Ovary (tissue), 7 donors: ENCODE measurements at regions not wholly inside any gene's neighbourhood (a gene's known extent, or its start where the extent isn't known, plus 50 kb on each side); places are given as distances from the start of the nearest gene placed in this dataset.
A peak's percentile ranks its signal among the peaks of the same experiment; 100 is the strongest.

Experiments used
- DNase-seq, 5 donors: peaks; one replicate each; pipeline ENCODE4 v3.0.0-alpha.2; 2019 to 2020
- H3K27ac ChIP-seq, 2 donors: fragments of 200-600 bp; one replicate each; pipeline versions ENCODE4 v1.5.1 to v1.8.0; 2019 to 2022
- H3K27me3 ChIP-seq: fragments of 200-600 bp; one replicate; pipeline ENCODE4 v1.8.0; 2022
- H3K36me3 ChIP-seq: fragments of 200-600 bp; sonication (generic); one replicate; pipeline ENCODE4 v1.5.1; 2019
- H3K4me1 ChIP-seq: one replicate; pipeline ENCODE4 v1.8.1; 2013; ENCODE audit warnings: mild to moderate bottlenecking, moderate library complexity; ENCODE audit not compliant: insufficient read depth
- H3K4me3 ChIP-seq: fragments of 200-600 bp; sonication (generic); one replicate; pipeline ENCODE4 v1.5.1; 2017
- H3K9me3 ChIP-seq, 2 donors: fragments of 200-600 bp in 1 of 2; sonication (generic) in 1 of 2; one replicate each; pipeline versions ENCODE4 v1.5.1 to v1.8.1; 2013 to 2019; ENCODE audit warnings: mild to moderate bottlenecking in 1 of 2, moderate library complexity in 1 of 2
- CTCF ChIP-seq, 3 donors: fragments of 450-650 bp in 2 of 3; fragments of 200-600 bp in 1 of 3; IDR thresholded peaks; one replicate each; pipeline versions ENCODE4 v1.5.1 to v1.8.0; 2016 to 2022; ENCODE audit warnings: antibody characterized with exemption in 3 of 3, mild to moderate bottlenecking in 1 of 3
- EP300 ChIP-seq: sonication (generic); formaldehyde crosslinking; IDR thresholded peaks from one replicate; pipeline ENCODE4 v1.6.1; 2017; ENCODE audit warnings: antibody characterized with exemption
- POLR2A ChIP-seq: fragments of 450-650 bp; IDR thresholded peaks from one replicate; pipeline ENCODE4 v1.6.1; 2017; ENCODE audit warnings: antibody characterized with exemption, mild to moderate bottlenecking, moderate library complexity
- WGBS, 3 donors: extraction: QIAGEN DNeasy Blood & Tissue Kit in 1 of 3; methylation state at CpG; one replicate each; pipeline versions ENCODE4 v1.1.5 to v1.1.7; 2013 to 2017; 5-methylcytosine and 5-hydroxymethylcytosine counted together
- intact Hi-C, 4 donors: fragments of 100-400 bp; cut with DNase I; formaldehyde crosslinking; loops; one replicate each; pipeline versions ENCODE4 v1.11.0 to v1.15.1; 2022 to 2023
- donor health status: DM: no; HTN: no; CAD: no; lungs with moderate emphysema.
- donor health status: DM: no; HTN: no; CAD: no.
- donor health status: Bipolar disorder and iron deficiency.
- donor health status: DM: no; HTN: no; CAD: no.
- donor health status: DM: yes; HTN: yes; CAD: no.

- no peaks in the 10 kb centered on the region for H3K27me3 ChIP-seq
- TF ChIP-seq EP300: no peak
- no peak for TF ChIP-seq CTCF (IDR thresholded peaks at IDR 0.05)
- TF ChIP-seq POLR2A: no peak
- no peak overlapping the region for H3K27ac ChIP-seq
- H3K36me3 ChIP-seq: no peaks in the 10 kb centered on the region
- H3K4me1 ChIP-seq: no peaks in the 10 kb centered on the region
- no peak for DNase-seq
- no peak overlapping the region for H3K4me3 ChIP-seq
- WGBS, 3 donors: 32 to 49% (median 32%) methylated on average over 1 of the region's 1 CpG
- H3K9me3 ChIP-seq: no peaks in the 10 kb centered on the region
- intact Hi-C loops: loop anchor here (5.0 to 10.0 kb wide), 2 partner anchors 576 to 578 kb away; no protein-coding TSS in a partner anchor
These were observed 57.3 kb upstream of the EDN1 start for GRCh38 chr6:12232821-12233220.

GRCh38 chr6:12233693-12234571, 56.2 kb upstream of the EDN1 start:
- peak in 1 of 5 donors; percentile 18 for DNase-seq
- TF ChIP-seq EP300: no peak
- peak in 2 of 3 donors; percentile 48 to 70 for TF ChIP-seq CTCF (IDR thresholded peaks at IDR 0.05)
- TF ChIP-seq POLR2A: no peak

GRCh38 chr6:12235341-12235740, 54.8 kb upstream of the EDN1 start:
- Histone ChIP-seq H3K4me1 (no peaks in the 10 kb centered on the region), H3K27ac (no peak overlapping the region), H3K4me3 (no peak overlapping the region), H3K27me3 (no peaks in the 10 kb centered on the region), H3K36me3 (no peaks in the 10 kb centered on the region), H3K9me3 (no peaks in the 10 kb centered on the region)
- no peak for DNase-seq
- intact Hi-C loops: loop anchor here in 3 of 4 donors (10.0 kb wide), 1 partner anchor 581 kb away; no protein-coding TSS in a partner anchor
- no peak for TF ChIP-seq CTCF (IDR thresholded peaks at IDR 0.05)
- no peak for TF ChIP-seq EP300
- 85 to 88% (median 86%) methylated on average over 5 of the region's 5 CpGs for WGBS, 3 donors

More at GRCh38 chr6:12233693-12234571, 56.2 kb upstream of the EDN1 start:
- H3K4me1 ChIP-seq: no peaks in the 10 kb centered on the region
- no peak overlapping the region for H3K4me3 ChIP-seq
- 85 to 95% (median 86%) methylated on average over 4 of the region's 4 CpGs for WGBS, 3 donors
- no peak overlapping the region for H3K27ac ChIP-seq
- intact Hi-C loops: loop anchor here (5.0 to 10.0 kb wide), 2 partner anchors 577 to 579 kb away; no protein-coding TSS in a partner anchor
- no peaks in the 10 kb centered on the region for H3K9me3 ChIP-seq
- H3K27me3 ChIP-seq: no peaks in the 10 kb centered on the region
- no peaks in the 10 kb centered on the region for H3K36me3 ChIP-seq

- TF ChIP-seq POLR2A (no peak), CTCF (IDR thresholded peaks at IDR 0.05) (no peak), EP300 (no peak)
- no peaks in the 10 kb centered on the region for H3K9me3 ChIP-seq
- H3K4me1 ChIP-seq: no peaks in the 10 kb centered on the region
- H3K36me3 ChIP-seq: no peaks in the 10 kb centered on the region
- intact Hi-C loops: loop anchor here in 3 of 4 donors (10.0 kb wide), 1 partner anchor 583 kb away; no protein-coding TSS in a partner anchor
- no peak overlapping the region for H3K4me3 ChIP-seq
- no peak for DNase-seq
- 55 to 76% (median 66%) methylated on average over 8 of the region's 8 CpGs for WGBS, 3 donors
- no peaks in the 10 kb centered on the region for H3K27me3 ChIP-seq
- H3K27ac ChIP-seq: no peak overlapping the region
These were observed 51.9 kb upstream of the EDN1 start for GRCh38 chr6:12238219-12238618.
